ENCODE measurements at regions not wholly inside any gene's neighbourhood (a gene's known extent, or its start where the extent isn't known, plus 50 kb on each side); places are given as distances from the start of the nearest gene placed in this dataset.

GRCh38 chr12:43285159-43285598 lies 266.8 kb downstream of the ADAMTS20 start:
- TF ChIP-seq HDAC2 (IDR thresholded peaks at IDR 0.05) (no peak), IKZF2 (IDR thresholded peaks at IDR 0.05) (peak in 1 of 2 experiments; percentile 17; a peak in 2 of 4 replicates)
- in situ Hi-C loops (cut with MboI): loop anchor here (10.0 kb wide), 1 partner anchor 690 kb away; no protein-coding TSS in a partner anchor
- Histone ChIP-seq H3K9me3 (replicated peaks; ENCODE audit: control insufficient read depth, insufficient read depth, low read length) (no peaks in the 10 kb centered on the region), H3K4me1 (ENCODE audit: control insufficient read depth, insufficient read depth, low read length) (no peaks in the 10 kb centered on the region), H2AFZ (ENCODE audit: control insufficient read depth, low read depth, low read length) (no peak overlapping the region), H4K20me1 (ENCODE audit: control insufficient read depth, insufficient read depth) (no peaks in the 10 kb centered on the region), H3K4me2 (ENCODE audit: control insufficient read depth, insufficient read depth) (no peak overlapping the region), H3K27ac (ENCODE audit: control insufficient read depth, insufficient read depth) (no peak overlapping the region), H3K79me2 (ENCODE audit: control insufficient read depth, insufficient read depth, low read length) (no peaks in the 10 kb centered on the region), H3K36me3 (ENCODE audit: control insufficient read depth in 2 of 2, insufficient read depth in 2 of 2, low read length in 1 of 2) (no peaks in the 10 kb centered on the region), H3K9ac (ENCODE audit: control insufficient read depth, insufficient read depth, low read length) (no peak overlapping the region), H3K27me3 (replicated peaks in 1 of 2; ENCODE audit: control insufficient read depth in 2 of 2, insufficient read depth in 2 of 2, low read length in 1 of 2) (no peaks in the 10 kb centered on the region), H3K4me3 (no peak overlapping the region)
- CTCF ChIA-PET: interaction anchor here (0.7 to 6.8 kb wide), 3 partner anchors 52 to 802 kb away, joined by 3 to 71 read pairs (median 44); no protein-coding TSS in a partner anchor
- intact Hi-C loops (cut with micrococcal nuclease; ENCODE audit: unreplicated experiment): no loop called here
- 28% methylated on average over 4 of the region's 4 CpGs for WGBS (ENCODE audit: insufficient coverage, insufficient replicate concordance, low lambda C conversion rate, missing lambda C conversion rate)
- no peak for FAIRE-seq
- POLR2A ChIA-PET: no interaction called here
- no TSS peak for BruUV-seq (replicated peaks)
- RAD21 ChIA-PET (ENCODE audit: unreplicated experiment): no interaction called here
- ATAC-seq: peak; percentile 86
- SMC1A ChIA-PET (ENCODE audit: uncharacterized antibody, unreplicated experiment): no interaction called here
- DNase-seq (ENCODE audit: low read depth, low spot score): no peak

GRCh38 chr12:43284486-43285158 lies 267.4 kb downstream of the ADAMTS20 start:
- DNase-seq (ENCODE audit: low read depth, low spot score): no peak
- H3K27me3 ChIP-seq (replicated peaks in 1 of 2; ENCODE audit: control insufficient read depth in 2 of 2, insufficient read depth in 2 of 2, low read length in 1 of 2): no peaks in the 10 kb centered on the region
- H3K9ac ChIP-seq (ENCODE audit: control insufficient read depth, insufficient read depth, low read length): no peak overlapping the region
- ChIA-PET CTCF (interaction anchor here (0.7 to 6.8 kb wide), 5 partner anchors 11 to 802 kb away, joined by 3 to 71 read pairs (median 6); no protein-coding TSS in a partner anchor), POLR2A (no interaction called here), SMC1A (ENCODE audit: uncharacterized antibody, unreplicated experiment) (interaction anchor here (1.2 to 6.4 kb wide), 2 partner anchors 55 to 801 kb away, joined by 3 to 49 read pairs; no protein-coding TSS in a partner anchor), RAD21 (ENCODE audit: unreplicated experiment) (interaction anchor here (1.5 to 4.2 kb wide), 3 partner anchors 13 to 715 kb away, joined by 4 to 37 read pairs (median 15); no protein-coding TSS in a partner anchor)
- BruUV-seq (replicated peaks): no TSS peak
- H3K79me2 ChIP-seq (ENCODE audit: control insufficient read depth, insufficient read depth, low read length): no peaks in the 10 kb centered on the region
- no peaks in the 10 kb centered on the region for H3K9me3 ChIP-seq (replicated peaks; ENCODE audit: control insufficient read depth, insufficient read depth, low read length)
- H3K36me3 ChIP-seq (ENCODE audit: control insufficient read depth in 2 of 2, insufficient read depth in 2 of 2, low read length in 1 of 2): no peaks in the 10 kb centered on the region
- no peaks in the 10 kb centered on the region for H3K4me1 ChIP-seq (ENCODE audit: control insufficient read depth, insufficient read depth, low read length)
- no peak for ATAC-seq
- in situ Hi-C loops (cut with MboI): loop anchor here (10.0 kb wide), 1 partner anchor 690 kb away; no protein-coding TSS in a partner anchor
- no peak overlapping the region for H3K4me3 ChIP-seq
- H2AFZ ChIP-seq (ENCODE audit: control insufficient read depth, low read depth, low read length): no peak overlapping the region
- WGBS (ENCODE audit: insufficient coverage, insufficient replicate concordance, low lambda C conversion rate, missing lambda C conversion rate): 2% methylated on average over 2 of the region's 2 CpGs
- H4K20me1 ChIP-seq (ENCODE audit: control insufficient read depth, insufficient read depth): no peaks in the 10 kb centered on the region
- intact Hi-C loops (cut with micrococcal nuclease; ENCODE audit: unreplicated experiment): loop anchor here (5.0 kb wide), 2 partner anchors 522 to 717 kb away; no protein-coding TSS in a partner anchor
- no peak for FAIRE-seq
- H3K27ac ChIP-seq (ENCODE audit: control insufficient read depth, insufficient read depth): no peak overlapping the region
- H3K4me2 ChIP-seq (ENCODE audit: control insufficient read depth, insufficient read depth): no peak overlapping the region
- no peak for TF ChIP-seq ZNF687 (IDR thresholded peaks at IDR 0.05)
- TF ChIP-seq EZH2 (IDR thresholded peaks at IDR 0.05; ENCODE audit: borderline replicate concordance, control insufficient read depth, low read depth, low read length): no peak
- no peak for TF ChIP-seq HDAC2 (IDR thresholded peaks at IDR 0.05)
- TF ChIP-seq SMARCA5 (IDR thresholded peaks at IDR 0.05): no peak
- TF ChIP-seq SREBF1 (IDR thresholded peaks at IDR 0.05; ENCODE audit: low read length): no peak
- TF ChIP-seq SMAD5 (IDR thresholded peaks at IDR 0.05; ENCODE audit: low read depth): no peak
- no peak for TF ChIP-seq HCFC1 (IDR thresholded peaks at IDR 0.05; ENCODE audit: low read length)
- TF ChIP-seq ASH2L (IDR thresholded peaks at IDR 0.05; ENCODE audit: borderline replicate concordance, low read depth): no peak
- TF ChIP-seq TCF12 (IDR thresholded peaks at IDR 0.05; ENCODE audit: low read depth, low read length): no peak
- no peak for TF ChIP-seq STAT1 (conservative IDR thresholded peaks at IDR 0.05)
- TF ChIP-seq SIN3A (IDR thresholded peaks at IDR 0.05; ENCODE audit: low read depth, low read length): no peak
- no peak for TF ChIP-seq SRF (IDR thresholded peaks at IDR 0.05; ENCODE audit: low read depth in 2 of 2, low read length in 2 of 2)
- no peak for TF ChIP-seq KLF5 (IDR thresholded peaks at IDR 0.05; ENCODE audit: partially characterized antibody)

Data from GM12878 (cell line).